HUES48 (cell line): ENCODE measurements at regions not wholly inside any gene's neighbourhood (a gene's known extent, or its start where the extent isn't known, plus 50 kb on each side); places are given as distances from the start of the nearest gene placed in this dataset.

Experiments used
- H3K27ac ChIP-seq: one replicate; pipeline ENCODE4 v1.7.0; 2013; ENCODE audit warnings: low read depth, low read length, inconsistent platforms
- H3K27me3 ChIP-seq: 2 replicates; pipeline ENCODE4 v1.6.1; 2013; ENCODE audit warnings: mild to moderate bottlenecking, low read length; ENCODE audit not compliant: control insufficient read depth, insufficient read depth
- H3K36me3 ChIP-seq: 2 replicates; pipeline ENCODE4 v1.6.1; 2013; ENCODE audit warnings: low read length; ENCODE audit not compliant: control insufficient read depth, insufficient read depth
- H3K4me1 ChIP-seq: 2 replicates; pipeline ENCODE4 v1.6.1; 2013; ENCODE audit warnings: mild to moderate bottlenecking, low read length; ENCODE audit not compliant: control insufficient read depth, insufficient read depth
- H3K4me3 ChIP-seq: 2 replicates; pipeline ENCODE4 v1.5.1; 2013; ENCODE audit warnings: mild to moderate bottlenecking, low read depth, low read length
- H3K9ac ChIP-seq: 2 replicates; pipeline ENCODE4 v1.6.1; 2013; ENCODE audit warnings: mild to moderate bottlenecking, low read depth, low read length, moderate library complexity
- H3K9me3 ChIP-seq: 2 replicates; pipeline ENCODE4 v1.6.1; 2013; ENCODE audit warnings: low read length; ENCODE audit not compliant: control insufficient read depth, insufficient read depth

GRCh38 chr12:42766026-42766425 lies 176.5 kb upstream of the PRICKLE1 start:
- H3K4me3 ChIP-seq: no peak overlapping the region
- no peaks in the 10 kb centered on the region for H3K4me1 ChIP-seq
- no peak overlapping the region for H3K9ac ChIP-seq
- H3K27me3 ChIP-seq: no peaks in the 10 kb centered on the region
- no peaks in the 10 kb centered on the region for H3K9me3 ChIP-seq
- no peaks in the 10 kb centered on the region for H3K36me3 ChIP-seq
- H3K27ac ChIP-seq: no peak overlapping the region

GRCh38 chr12:42763682-42764081 lies 174.1 kb upstream of the PRICKLE1 start:
- Histone ChIP-seq H3K27me3 (no peaks in the 10 kb centered on the region), H3K9me3 (no peaks in the 10 kb centered on the region), H3K27ac (no peak overlapping the region), H3K9ac (no peak overlapping the region), H3K4me3 (no peak overlapping the region), H3K4me1 (peaks cover 4% of the 10 kb centered on the region; the same call in 1 of the 2 replicates), H3K36me3 (no peaks in the 10 kb centered on the region)

GRCh38 chr12:42762395-42762925 lies 172.9 kb upstream of the PRICKLE1 start:
- H3K36me3 ChIP-seq: no peaks in the 10 kb centered on the region

GRCh38 chr12:42761601-42762350 lies 172.2 kb upstream of the PRICKLE1 start:
- Histone ChIP-seq H3K9ac (no peak overlapping the region), H3K27me3 (no peaks in the 10 kb centered on the region), H3K4me1 (peaks cover 22% of the 10 kb centered on the region), H3K9me3 (no peaks in the 10 kb centered on the region), H3K36me3 (no peaks in the 10 kb centered on the region), H3K27ac (no peak overlapping the region), H3K4me3 (no peak overlapping the region)

More at GRCh38 chr12:42762395-42762925, 172.9 kb upstream of the PRICKLE1 start:
- Histone ChIP-seq H3K27me3 (no peaks in the 10 kb centered on the region), H3K9me3 (no peaks in the 10 kb centered on the region), H3K9ac (no peak overlapping the region), H3K4me3 (no peak overlapping the region), H3K27ac (no peak overlapping the region), H3K4me1 (peaks cover 17% of the 10 kb centered on the region)

GRCh38 chr12:42761086-42761485 lies 171.5 kb upstream of the PRICKLE1 start:
- Histone ChIP-seq H3K36me3 (no peaks in the 10 kb centered on the region), H3K27me3 (no peaks in the 10 kb centered on the region), H3K27ac (no peak overlapping the region), H3K9ac (no peak overlapping the region), H3K4me3 (no peak overlapping the region), H3K9me3 (no peaks in the 10 kb centered on the region), H3K4me1 (peaks cover 29% of the 10 kb centered on the region)

- no peaks in the 10 kb centered on the region for H3K9me3 ChIP-seq
- no peak overlapping the region for H3K9ac ChIP-seq
- H3K27me3 ChIP-seq: no peaks in the 10 kb centered on the region
- peaks cover 33% of the 10 kb centered on the region for H3K4me1 ChIP-seq
- no peak overlapping the region for H3K4me3 ChIP-seq
- H3K36me3 ChIP-seq: no peaks in the 10 kb centered on the region
- no peak overlapping the region for H3K27ac ChIP-seq
These were observed 171.0 kb upstream of the PRICKLE1 start for GRCh38 chr12:42760550-42760949.

GRCh38 chr12:42759622-42760273 lies 170.2 kb upstream of the PRICKLE1 start:
- Histone ChIP-seq H3K36me3 (no peaks in the 10 kb centered on the region), H3K4me3 (no peak overlapping the region), H3K4me1 (peaks cover 33% of the 10 kb centered on the region), H3K27me3 (no peaks in the 10 kb centered on the region), H3K9ac (no peak overlapping the region), H3K9me3 (no peaks in the 10 kb centered on the region), H3K27ac (no peak overlapping the region)

GRCh38 chr12:42758806-42759205 lies 169.3 kb upstream of the PRICKLE1 start:
- Histone ChIP-seq H3K9me3 (no peaks in the 10 kb centered on the region), H3K36me3 (no peaks in the 10 kb centered on the region), H3K27ac (no peak overlapping the region), H3K4me1 (peaks cover 33% of the 10 kb centered on the region), H3K9ac (no peak overlapping the region), H3K27me3 (no peaks in the 10 kb centered on the region), H3K4me3 (no peak overlapping the region)

GRCh38 chr12:42757624-42758119 lies 168.1 kb upstream of the PRICKLE1 start:
- H3K4me3 ChIP-seq: peak overlapping the region; percentile 34; the same call in 1 of the 2 replicates
- H3K36me3 ChIP-seq: no peaks in the 10 kb centered on the region
- 0 out of 2 replicates have a peak overlapping the region, but pooled peaks have one; percentile 24 for H3K9ac ChIP-seq
- H3K9me3 ChIP-seq: no peaks in the 10 kb centered on the region
- peaks cover 33% of the 10 kb centered on the region for H3K4me1 ChIP-seq
- H3K27ac ChIP-seq: peak overlapping the region; percentile 96
- H3K27me3 ChIP-seq: no peaks in the 10 kb centered on the region

- H3K4me3 ChIP-seq: peak overlapping the region; percentile 34; the same call in 1 of the 2 replicates
- H3K36me3 ChIP-seq: no peaks in the 10 kb centered on the region
- H3K27me3 ChIP-seq: no peaks in the 10 kb centered on the region
- peaks cover 33% of the 10 kb centered on the region for H3K4me1 ChIP-seq
- H3K9ac ChIP-seq: peak overlapping the region; percentile 36; the same call in 1 of the 2 replicates
- H3K9me3 ChIP-seq: no peaks in the 10 kb centered on the region
- peak overlapping the region; percentile 96 for H3K27ac ChIP-seq
These were observed 167.5 kb upstream of the PRICKLE1 start for GRCh38 chr12:42756841-42757623.
